ENCODE measurements at regions not wholly inside any gene's neighbourhood (a gene's known extent, or its start where the extent isn't known, plus 50 kb on each side); places are given as distances from the start of the nearest gene placed in this dataset.
"Not testable (repeated sequence)": the region's sequence is repeated elsewhere in the genome, so short reads cannot be mapped to it uniquely, and the experiment has no call there.

DNA sequence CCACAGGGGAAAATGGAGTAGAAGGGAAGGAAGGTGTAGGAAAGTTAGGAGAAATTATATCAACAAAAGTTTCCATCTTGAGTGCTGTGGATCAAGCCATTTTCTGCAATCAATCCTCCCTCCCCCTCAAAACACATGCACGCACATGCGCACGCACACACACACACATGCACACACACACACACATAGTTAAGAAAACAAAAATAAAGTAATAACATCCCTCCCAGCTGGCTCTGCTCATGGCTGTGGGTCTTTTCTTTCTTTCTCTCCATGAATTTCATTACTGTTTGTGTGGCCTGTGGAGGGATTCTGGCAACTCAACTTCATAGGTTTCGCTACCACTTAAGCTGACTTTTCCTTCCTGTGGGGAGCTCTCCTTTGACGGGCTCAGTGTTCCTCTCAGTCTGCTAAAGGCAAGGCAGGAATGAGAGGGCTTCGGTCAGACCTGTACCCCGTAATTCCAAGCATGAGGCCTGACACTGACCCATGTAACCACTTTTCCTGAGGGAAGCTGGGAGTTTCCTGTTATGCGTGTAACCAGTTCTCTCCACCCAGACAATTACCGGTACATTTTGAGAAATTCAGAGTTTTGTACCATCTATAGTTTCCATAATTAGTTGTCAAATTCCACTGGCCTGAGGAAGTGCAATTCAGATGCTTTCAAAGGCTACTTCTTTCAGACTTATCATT is 79.8 kb downstream of the ZNF92 start:
- Mint-ChIP-seq H3K27me3 (ENCODE audit: low read depth) (peaks cover 2% of the 10 kb centered on the region), H3K27ac (no peak overlapping the region)
- TF ChIP-seq, protein P1, sequence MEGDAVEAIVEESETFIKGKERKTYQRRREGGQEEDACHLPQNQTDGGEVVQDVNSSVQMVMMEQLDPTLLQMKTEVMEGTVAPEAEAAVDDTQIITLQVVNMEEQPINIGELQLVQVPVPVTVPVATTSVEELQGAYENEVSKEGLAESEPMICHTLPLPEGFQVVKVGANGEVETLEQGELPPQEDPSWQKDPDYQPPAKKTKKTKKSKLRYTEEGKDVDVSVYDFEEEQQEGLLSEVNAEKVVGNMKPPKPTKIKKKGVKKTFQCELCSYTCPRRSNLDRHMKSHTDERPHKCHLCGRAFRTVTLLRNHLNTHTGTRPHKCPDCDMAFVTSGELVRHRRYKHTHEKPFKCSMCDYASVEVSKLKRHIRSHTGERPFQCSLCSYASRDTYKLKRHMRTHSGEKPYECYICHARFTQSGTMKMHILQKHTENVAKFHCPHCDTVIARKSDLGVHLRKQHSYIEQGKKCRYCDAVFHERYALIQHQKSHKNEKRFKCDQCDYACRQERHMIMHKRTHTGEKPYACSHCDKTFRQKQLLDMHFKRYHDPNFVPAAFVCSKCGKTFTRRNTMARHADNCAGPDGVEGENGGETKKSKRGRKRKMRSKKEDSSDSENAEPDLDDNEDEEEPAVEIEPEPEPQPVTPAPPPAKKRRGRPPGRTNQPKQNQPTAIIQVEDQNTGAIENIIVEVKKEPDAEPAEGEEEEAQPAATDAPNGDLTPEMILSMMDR (IDR thresholded peaks at IDR 0.05; ENCODE audit: unreplicated experiment) = no peak

DNA sequence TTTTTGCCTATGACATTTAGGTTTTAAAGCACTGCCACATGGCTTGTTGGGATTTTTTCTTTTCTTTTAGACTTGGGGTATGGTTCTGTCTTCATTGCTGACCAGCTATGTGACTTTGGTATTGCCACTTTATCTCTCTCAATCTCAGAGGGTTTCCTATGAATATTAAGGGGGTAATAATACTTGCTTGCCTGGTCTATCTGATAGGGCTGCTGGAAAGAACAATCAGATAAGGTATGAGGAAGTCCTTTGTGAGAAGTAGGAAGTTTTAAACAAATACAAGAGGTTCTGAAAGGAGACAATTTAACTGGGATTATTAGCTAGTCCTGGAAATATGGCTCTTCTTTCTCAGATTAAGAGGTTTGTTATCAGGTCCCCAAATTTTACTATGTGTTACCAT is 80.8 kb downstream of the ZNF92 start:
- TF ChIP-seq, protein P1 (IDR thresholded peaks at IDR 0.05; ENCODE audit: unreplicated experiment) = no peak
- H3K27me3 Mint-ChIP-seq (ENCODE audit: low read depth) = peaks cover 2% of the 10 kb centered on the region
- H3K27ac Mint-ChIP-seq = no peak overlapping the region
- H3K4me1 Mint-ChIP-seq = peaks cover 8% of the 10 kb centered on the region
- DNase-seq (ENCODE audit: low spot score in 2 of 2, unreplicated experiment in 2 of 2) = no peak
- H3K4me3 Mint-ChIP-seq = no peak overlapping the region
- no peaks in the 10 kb centered on the region for H3K36me3 Mint-ChIP-seq
- H3K9me3 Mint-ChIP-seq = no peaks in the 10 kb centered on the region

More for the DNA sequence above, 79.8 kb downstream of the ZNF92 start:
- H3K9me3 Mint-ChIP-seq = peaks cover 3% of the 10 kb centered on the region
- no peak for DNase-seq (ENCODE audit: low spot score in 2 of 2, unreplicated experiment in 2 of 2)
- H3K4me3 Mint-ChIP-seq = no peak overlapping the region
- no peaks in the 10 kb centered on the region for H3K36me3 Mint-ChIP-seq
- H3K4me1 Mint-ChIP-seq = peaks cover 4% of the 10 kb centered on the region

DNA sequence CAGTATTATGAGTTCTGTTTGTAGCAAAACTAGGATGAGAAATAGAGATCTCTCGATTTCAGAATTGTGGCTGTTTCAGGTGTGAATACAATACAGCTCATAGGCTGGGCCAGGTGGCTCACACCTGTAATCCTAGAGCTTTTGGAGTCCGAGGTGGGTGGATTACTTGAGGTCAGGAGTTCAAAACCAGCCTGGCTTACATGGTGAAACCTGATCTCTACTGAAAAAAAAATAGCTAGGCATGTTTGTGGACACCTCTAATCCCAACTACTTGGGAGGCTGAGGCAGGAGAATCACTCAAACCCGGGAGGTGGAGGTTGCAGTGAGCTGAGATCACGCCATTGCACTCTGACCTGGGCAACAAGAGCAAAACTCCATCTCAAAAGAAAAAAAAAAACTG is 81.4 kb downstream of the ZNF92 start:
- H3K36me3 Mint-ChIP-seq; H3K4me1 Mint-ChIP-seq; H3K4me3 Mint-ChIP-seq; DNase-seq (ENCODE audit: low spot score in 2 of 2, unreplicated experiment in 2 of 2); H3K9me3 Mint-ChIP-seq; H3K27ac Mint-ChIP-seq; H3K27me3 Mint-ChIP-seq (ENCODE audit: low read depth): not testable (repeated sequence)

DNA sequence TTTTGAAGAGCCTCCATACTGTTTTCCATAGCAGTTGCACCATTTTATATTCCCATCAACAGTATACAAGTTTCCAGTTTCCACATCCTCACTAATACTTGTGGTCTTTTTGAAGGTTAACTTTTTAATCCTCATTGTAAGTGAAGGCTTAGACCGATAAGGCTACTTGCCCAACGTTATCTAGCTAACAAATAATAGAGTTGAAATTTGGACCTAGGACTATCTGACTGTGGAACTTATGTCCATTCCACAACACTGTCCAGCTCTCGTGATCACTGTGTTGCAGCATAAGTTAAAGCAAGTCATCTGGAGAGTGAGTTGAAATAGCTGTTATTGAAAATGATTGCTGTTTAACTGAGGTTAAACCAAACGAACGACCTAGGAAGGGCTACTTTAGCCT is 84.0 kb downstream of the ZNF92 start:
- DNase-seq (ENCODE audit: low spot score in 2 of 2, unreplicated experiment in 2 of 2) = no peak
- Mint-ChIP-seq H3K27me3 (ENCODE audit: low read depth) (no peaks in the 10 kb centered on the region), H3K4me1 (peaks cover 7% of the 10 kb centered on the region), H3K9me3 (no peaks in the 10 kb centered on the region), H3K27ac (no peak overlapping the region), H3K36me3 (no peaks in the 10 kb centered on the region), H3K4me3 (no peak overlapping the region)
- TF ChIP-seq, protein P1 (IDR thresholded peaks at IDR 0.05; ENCODE audit: unreplicated experiment) = no peak

DNA sequence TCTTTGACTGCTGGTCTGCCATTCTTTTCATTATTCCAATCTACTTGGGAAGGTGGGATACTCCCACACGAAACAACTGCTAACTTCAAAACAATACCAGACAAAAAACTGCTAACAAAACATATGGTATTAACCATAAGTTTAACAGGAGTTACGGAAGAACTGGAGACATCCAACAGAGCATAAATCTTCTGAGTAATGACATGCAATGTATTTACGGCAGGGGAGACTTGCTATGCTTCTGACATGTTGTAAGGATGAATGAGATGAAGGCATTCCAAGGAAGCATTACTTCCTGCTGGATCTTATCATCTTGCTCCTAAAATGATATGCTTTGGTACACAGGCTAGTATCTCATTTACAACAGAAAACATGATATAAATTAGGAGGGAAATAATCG is 85.8 kb downstream of the ZNF92 start:
- H3K27me3 Mint-ChIP-seq (ENCODE audit: low read depth) = no peaks in the 10 kb centered on the region
- peaks cover 7% of the 10 kb centered on the region for H3K4me1 Mint-ChIP-seq
- TF ChIP-seq, protein P1 (IDR thresholded peaks at IDR 0.05; ENCODE audit: unreplicated experiment) = no peak
- H3K36me3 Mint-ChIP-seq = no peaks in the 10 kb centered on the region
- no peaks in the 10 kb centered on the region for H3K9me3 Mint-ChIP-seq
- no peak overlapping the region for H3K4me3 Mint-ChIP-seq
- no peak for DNase-seq (ENCODE audit: low spot score in 2 of 2, unreplicated experiment in 2 of 2)
- no peak overlapping the region for H3K27ac Mint-ChIP-seq

DNA sequence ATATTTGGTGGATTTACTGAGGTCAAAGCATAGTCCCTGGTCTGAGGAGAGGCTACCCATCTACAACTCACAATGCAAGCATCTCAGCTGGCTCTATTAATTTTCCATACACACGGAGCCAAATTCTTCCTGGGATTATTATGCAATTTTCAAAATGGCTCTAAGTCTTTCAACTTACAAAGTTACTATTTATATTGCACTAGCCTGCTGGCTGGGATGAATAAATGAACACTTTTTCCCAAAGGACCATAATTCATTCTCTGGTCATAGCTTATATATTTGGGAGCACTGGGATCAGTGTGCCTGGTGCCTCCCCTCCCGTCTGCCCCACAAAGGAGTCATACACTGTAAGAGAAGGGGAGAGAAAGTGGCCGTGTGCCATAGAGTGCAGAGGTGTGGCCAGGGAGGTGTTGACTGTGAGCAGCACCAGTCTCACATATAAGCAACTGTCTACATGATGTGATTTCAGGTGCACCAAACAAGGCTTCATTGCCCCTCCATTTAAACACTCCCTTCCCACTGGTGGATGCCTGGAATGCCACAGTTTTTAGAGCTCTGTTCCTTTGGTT is 88.6 kb downstream of the ZNF92 start:
- Mint-ChIP-seq H3K4me1 (peaks cover 7% of the 10 kb centered on the region), H3K9me3 (peaks cover 3% of the 10 kb centered on the region), H3K36me3 (no peaks in the 10 kb centered on the region), H3K4me3 (no peak overlapping the region), H3K27me3 (ENCODE audit: low read depth) (no peaks in the 10 kb centered on the region), H3K27ac (no peak overlapping the region)
- TF ChIP-seq, protein P1 (IDR thresholded peaks at IDR 0.05; ENCODE audit: unreplicated experiment) = no peak
- DNase-seq (ENCODE audit: low spot score in 2 of 2, unreplicated experiment in 2 of 2) = no peak

All from mesothelial cell of epicardium (in vitro differentiated cells).